Prostate gland (tissue), 2 donors: ENCODE measurements at regions not wholly inside any gene's neighbourhood (a gene's known extent, or its start where the extent isn't known, plus 50 kb on each side); places are given as distances from the start of the nearest gene placed in this dataset.

Experiments
- DNase-seq: peaks from one replicate; pipeline ENCODE4 v3.0.0-alpha.2; 2019; ENCODE audit warnings: low spot score
- H3K27ac ChIP-seq, 2 donors: fragments of 200-600 bp; sonication (generic); 2 replicates each; pipeline ENCODE4 v1.5.1; 2017 to 2019
- H3K27me3 ChIP-seq: fragments of 200-600 bp; sonication (generic); replicated peaks from 2 replicates; pipeline ENCODE4 v1.5.1; 2019; ENCODE audit not compliant: insufficient read depth
- H3K36me3 ChIP-seq, 2 donors: fragments of 200-600 bp; sonication (generic); 1 replicate in 1 of 2; 2 replicates in 1 of 2; pipeline versions ENCODE4 v1.5.1 to v1.8.1; 2017 to 2019
- H3K4me1 ChIP-seq: fragments of 200-600 bp; sonication (generic); replicated peaks from 2 replicates; pipeline ENCODE4 v1.5.1; 2019
- H3K4me3 ChIP-seq, 2 donors: fragments of 200-600 bp; sonication (generic); 2 replicates each; pipeline ENCODE4 v1.5.1; 2017 to 2019
- H3K9me3 ChIP-seq: fragments of 200-600 bp; sonication (generic); 2 replicates; pipeline ENCODE4 v1.5.1; 2017
- POLR2A ChIP-seq: fragments of 450-650 bp; IDR thresholded peaks from one replicate; pipeline ENCODE4 v1.6.1; 2016; ENCODE audit warnings: antibody characterized with exemption, mild to moderate bottlenecking
- POLR2AphosphoS5 ChIP-seq: sonication (generic); formaldehyde crosslinking; IDR thresholded peaks from one replicate; pipeline ENCODE4 v1.6.1; 2017; ENCODE audit warnings: antibody characterized with exemption
- whole genome bisulfite sequencing: methylation state at CpG from one replicate; pipeline ENCODE4 v1.1.5; 2018; 5-methylcytosine and 5-hydroxymethylcytosine counted together
- intact Hi-C: fragments of 100-400 bp; cut with DNase I; formaldehyde crosslinking; loops from one replicate; pipeline ENCODE4 v1.14.2; 2022
- TF ChIP-seq, protein P1 (sequence below), 4 experiments: fragments of 200-600 bp in 2 of 4; fragments of 450-650 bp in 2 of 4; sonication (generic) in 2 of 4; IDR thresholded peaks; 1 replicate in 3 of 4; 2 replicates in 1 of 4; pipeline ENCODE4 v1.5.1; 2016 to 2019; ENCODE audit warnings: antibody characterized with exemption in 4 of 4, mild to moderate bottlenecking in 2 of 4, moderate library complexity in 2 of 4

DNA sequence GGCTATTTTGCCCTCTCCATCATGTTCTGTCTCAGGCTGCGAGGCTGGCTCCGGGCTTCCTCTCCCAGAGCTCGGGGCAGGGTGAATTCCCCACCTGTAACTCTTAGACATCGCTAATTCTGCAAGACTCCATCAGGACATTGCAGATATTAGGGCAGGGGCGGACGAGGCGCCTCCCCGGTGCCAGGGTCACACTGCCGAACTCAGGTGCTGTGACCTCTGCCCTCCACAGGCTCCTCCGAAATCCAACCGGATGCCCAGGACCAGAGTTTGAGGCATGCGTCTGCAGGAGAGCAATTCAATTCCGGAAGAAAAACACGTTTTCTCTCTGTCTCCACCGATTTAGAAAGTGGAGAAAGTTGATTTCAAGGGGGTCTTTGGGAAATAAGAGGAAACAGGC, 542.7 kb downstream of the BRD1 start:
- Histone ChIP-seq H3K27ac (no peak overlapping the region), H3K27me3 (peaks cover 9% of the 10 kb centered on the region), H3K4me1 (no peaks in the 10 kb centered on the region), H3K4me3 (no peak overlapping the region), H3K9me3 (no peaks in the 10 kb centered on the region), H3K36me3 (no peaks in the 10 kb centered on the region)
- intact Hi-C loops, result no loop called here
- 86% methylated on average over 15 of the region's 15 CpGs for WGBS
- TF ChIP-seq POLR2A, result no peak
- TF ChIP-seq, protein P1, sequence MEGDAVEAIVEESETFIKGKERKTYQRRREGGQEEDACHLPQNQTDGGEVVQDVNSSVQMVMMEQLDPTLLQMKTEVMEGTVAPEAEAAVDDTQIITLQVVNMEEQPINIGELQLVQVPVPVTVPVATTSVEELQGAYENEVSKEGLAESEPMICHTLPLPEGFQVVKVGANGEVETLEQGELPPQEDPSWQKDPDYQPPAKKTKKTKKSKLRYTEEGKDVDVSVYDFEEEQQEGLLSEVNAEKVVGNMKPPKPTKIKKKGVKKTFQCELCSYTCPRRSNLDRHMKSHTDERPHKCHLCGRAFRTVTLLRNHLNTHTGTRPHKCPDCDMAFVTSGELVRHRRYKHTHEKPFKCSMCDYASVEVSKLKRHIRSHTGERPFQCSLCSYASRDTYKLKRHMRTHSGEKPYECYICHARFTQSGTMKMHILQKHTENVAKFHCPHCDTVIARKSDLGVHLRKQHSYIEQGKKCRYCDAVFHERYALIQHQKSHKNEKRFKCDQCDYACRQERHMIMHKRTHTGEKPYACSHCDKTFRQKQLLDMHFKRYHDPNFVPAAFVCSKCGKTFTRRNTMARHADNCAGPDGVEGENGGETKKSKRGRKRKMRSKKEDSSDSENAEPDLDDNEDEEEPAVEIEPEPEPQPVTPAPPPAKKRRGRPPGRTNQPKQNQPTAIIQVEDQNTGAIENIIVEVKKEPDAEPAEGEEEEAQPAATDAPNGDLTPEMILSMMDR (IDR thresholded peaks at IDR 0.05), result no peak
- no peak for TF ChIP-seq POLR2AphosphoS5
- no peak for DNase-seq

DNA sequence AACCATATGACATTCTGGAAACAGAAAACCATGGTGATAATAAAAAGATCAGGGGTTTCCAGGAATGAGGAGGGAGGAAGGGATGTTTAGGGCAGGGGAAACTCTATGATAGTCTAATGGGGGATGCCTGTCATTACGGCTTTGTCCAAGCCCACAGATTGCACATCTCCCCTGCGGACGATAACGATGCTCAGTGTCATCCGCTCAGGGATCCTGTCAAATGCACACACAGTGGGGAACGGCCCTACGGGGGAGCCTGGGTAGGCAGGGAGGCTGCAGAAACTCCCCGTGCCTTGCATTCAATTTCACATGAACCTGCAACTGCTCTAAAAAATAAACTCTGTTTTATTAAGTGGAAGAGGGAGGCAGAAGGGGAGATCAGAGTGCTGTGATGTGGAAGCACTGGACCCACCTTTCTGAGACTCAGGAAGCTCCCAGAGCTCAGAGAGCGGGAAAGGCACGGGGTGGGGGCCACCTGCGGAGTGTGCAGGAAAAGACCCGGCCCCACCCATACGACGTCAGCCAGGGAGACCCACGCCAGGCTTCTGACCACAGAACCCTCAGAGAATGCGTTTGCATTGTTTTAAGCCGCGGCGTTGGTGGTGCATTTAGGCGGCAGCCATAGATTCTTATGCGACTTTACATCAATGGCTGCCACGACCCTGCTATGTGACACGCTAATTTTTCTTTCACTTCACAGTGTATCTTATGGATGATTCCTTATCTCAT, 543.5 kb downstream of the BRD1 start:
- H3K4me3 ChIP-seq, result no peak overlapping the region
- H3K27ac ChIP-seq, result no peak overlapping the region
- H3K9me3 ChIP-seq, result no peaks in the 10 kb centered on the region
- H3K27me3 ChIP-seq, result peaks cover 9% of the 10 kb centered on the region
- 58% methylated on average over 23 of the region's 23 CpGs for WGBS
- TF ChIP-seq, protein P1 (IDR thresholded peaks at IDR 0.05), result no peak
- TF ChIP-seq POLR2AphosphoS5, result no peak
- TF ChIP-seq POLR2A, result no peak
- no peak for DNase-seq
- H3K4me1 ChIP-seq, result no peaks in the 10 kb centered on the region
- H3K36me3 ChIP-seq, result no peaks in the 10 kb centered on the region
- intact Hi-C loops, result no loop called here

DNA sequence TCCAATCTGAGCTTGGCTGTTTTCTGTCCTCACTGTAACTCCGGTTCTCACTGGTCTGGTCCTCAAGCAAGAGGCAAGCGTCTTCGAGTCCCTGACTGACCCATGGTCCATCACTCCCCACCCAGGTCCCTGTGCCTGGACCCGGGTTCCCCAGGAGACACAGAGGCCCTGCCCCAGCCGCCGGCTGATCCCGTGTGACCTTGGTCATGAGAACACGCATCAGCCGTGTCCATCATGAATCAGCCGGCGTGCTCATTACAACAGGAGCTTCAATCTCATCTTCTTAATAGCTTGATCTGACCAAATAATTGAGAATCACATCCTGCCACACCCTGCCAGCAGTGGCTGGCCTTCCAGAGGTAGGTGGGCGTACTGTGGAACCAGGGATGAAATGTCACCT, 545.1 kb downstream of the BRD1 start:
- Histone ChIP-seq H3K27me3 (peaks cover 5% of the 10 kb centered on the region), H3K4me1 (no peaks in the 10 kb centered on the region), H3K9me3 (no peaks in the 10 kb centered on the region), H3K27ac (no peak overlapping the region), H3K36me3 (no peaks in the 10 kb centered on the region), H3K4me3 (no peak overlapping the region)
- DNase-seq, result no peak
- intact Hi-C loops, result no loop called here
- 88% methylated on average over 12 of the region's 12 CpGs for WGBS
- TF ChIP-seq POLR2AphosphoS5 (no peak), POLR2A (no peak)
- TF ChIP-seq, protein P1 (IDR thresholded peaks at IDR 0.05), result no peak

DNA sequence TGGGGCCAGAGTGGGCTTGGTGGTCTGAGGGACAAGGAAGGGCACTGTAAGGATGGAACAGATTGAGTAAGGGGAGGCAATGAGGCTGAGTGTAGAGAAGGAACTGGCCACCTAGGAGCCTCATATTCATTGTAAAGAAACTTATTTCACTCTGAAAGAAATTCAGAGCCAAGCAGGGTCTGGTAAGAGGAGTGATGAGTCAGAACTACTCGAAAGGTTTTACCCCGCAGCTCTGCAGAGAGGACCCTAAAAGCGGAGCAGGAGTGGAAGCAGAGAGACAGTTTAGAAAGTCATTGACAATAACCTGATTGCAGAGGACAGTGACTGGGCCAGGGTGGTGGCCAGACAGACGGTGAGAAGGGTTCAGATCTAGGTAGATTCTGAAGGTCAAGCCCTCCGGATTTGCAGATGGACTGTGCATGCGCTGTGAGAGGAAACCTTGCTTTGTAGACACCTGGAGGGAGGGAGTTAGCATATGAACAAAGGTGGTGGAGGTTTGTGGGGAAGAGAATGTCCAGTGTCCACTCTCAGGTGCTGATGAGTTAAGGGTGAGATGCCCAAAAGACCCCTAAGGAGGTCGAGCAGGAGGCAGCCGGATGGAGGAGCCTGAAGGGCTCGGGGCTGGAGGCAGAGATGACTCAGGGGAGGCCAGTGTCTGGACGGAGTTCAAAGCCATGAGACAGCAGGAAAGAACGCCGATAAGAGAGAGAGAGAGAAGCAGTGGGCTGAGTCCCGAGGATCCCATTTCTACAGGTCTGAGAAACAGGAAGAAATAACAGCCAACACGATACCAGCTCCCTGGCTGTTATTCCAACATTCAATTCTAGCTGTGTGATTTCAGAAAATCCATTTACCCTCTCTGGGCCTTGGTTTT, 546.0 kb downstream of the BRD1 start:
- no peak overlapping the region for H3K27ac ChIP-seq
- H3K4me1 ChIP-seq, result no peaks in the 10 kb centered on the region
- TF ChIP-seq POLR2A (no peak), POLR2AphosphoS5 (no peak)
- TF ChIP-seq, protein P1 (IDR thresholded peaks at IDR 0.05), result no peak
- H3K27me3 ChIP-seq, result peaks cover 4% of the 10 kb centered on the region
- H3K9me3 ChIP-seq, result no peaks in the 10 kb centered on the region
- 59% methylated on average over 14 of the region's 14 CpGs for WGBS
- no peak overlapping the region for H3K4me3 ChIP-seq
- H3K36me3 ChIP-seq, result no peaks in the 10 kb centered on the region
- no peak for DNase-seq
- intact Hi-C loops, result no loop called here
